H4 (cell line): ENCODE measurements at regions not wholly inside any gene's neighbourhood (a gene's known extent, or its start where the extent isn't known, plus 50 kb on each side); places are given as distances from the start of the nearest gene placed in this dataset.
"Not testable (repeated sequence)": the region's sequence is repeated elsewhere in the genome, so short reads cannot be mapped to it uniquely, and the experiment has no call there.

Source experiments
- DNase-seq: peaks from one replicate; pipeline ENCODE4 v3.0.0-alpha.2; 2015; ENCODE audit warnings: low spot score

GRCh38 chr2:212777020-212777491 lies 238.5 kb upstream of the ERBB4 start:
- DNase-seq = peak; percentile 9

- no peak for DNase-seq
These were observed 235.3 kb upstream of the ERBB4 start for GRCh38 chr2:212773808-212774339.

- DNase-seq = no peak
These were observed 231.6 kb upstream of the ERBB4 start for GRCh38 chr2:212770240-212770639.

GRCh38 chr2:212766921-212767320 lies 228.3 kb upstream of the ERBB4 start:
- no peak for DNase-seq

GRCh38 chr2:212752730-212753351 lies 214.2 kb upstream of the ERBB4 start:
- DNase-seq = no peak

GRCh38 chr2:212745359-212745758 lies 206.8 kb upstream of the ERBB4 start:
- DNase-seq = no peak

- DNase-seq = no peak
These were observed 199.0 kb upstream of the ERBB4 start for GRCh38 chr2:212737392-212738172.

GRCh38 chr2:212736385-212736726 lies 197.8 kb upstream of the ERBB4 start:
- DNase-seq = no peak

- no peak for DNase-seq
These were observed 194.7 kb upstream of the ERBB4 start for GRCh38 chr2:212733273-212733672.

GRCh38 chr2:212732860-212733259 lies 194.3 kb upstream of the ERBB4 start:
- DNase-seq = no peak

- no peak for DNase-seq
These were observed 192.4 kb upstream of the ERBB4 start for GRCh38 chr2:212730994-212731393.

GRCh38 chr2:212728717-212729116 lies 190.1 kb upstream of the ERBB4 start:
- DNase-seq = no peak

- DNase-seq = no peak
These were observed 189.1 kb upstream of the ERBB4 start for GRCh38 chr2:212727751-212728150.

- DNase-seq = no peak
These were observed 187.8 kb upstream of the ERBB4 start for GRCh38 chr2:212726403-212726802.

- no peak for DNase-seq
These were observed 186.6 kb upstream of the ERBB4 start for GRCh38 chr2:212725180-212725579.

GRCh38 chr2:212723226-212723625 lies 184.6 kb upstream of the ERBB4 start:
- DNase-seq = peak; percentile 8

GRCh38 chr2:212722046-212722445 lies 183.4 kb upstream of the ERBB4 start:
- DNase-seq = no peak

GRCh38 chr2:212721026-212721451 lies 182.4 kb upstream of the ERBB4 start:
- no peak for DNase-seq

- not testable (repeated sequence) for DNase-seq
These were observed 176.8 kb upstream of the ERBB4 start for GRCh38 chr2:212715411-212715810.

- no peak for DNase-seq
These were observed 175.1 kb upstream of the ERBB4 start for GRCh38 chr2:212713681-212714080.

- DNase-seq = peak; percentile 9
These were observed 174.4 kb upstream of the ERBB4 start for GRCh38 chr2:212712991-212713390.

- DNase-seq = peak; percentile 10
These were observed 173.9 kb upstream of the ERBB4 start for GRCh38 chr2:212712466-212712865.

GRCh38 chr2:212711856-212712255 lies 173.3 kb upstream of the ERBB4 start:
- peak; percentile 71 for DNase-seq
